Activated T-cell treated with anti-CD3 and anti-CD28 coated beads, Interleukin-2, amount 50 U/mL, for 24 hours (primary cell): ENCODE measurements at regions not wholly inside any gene's neighbourhood (a gene's known extent, or its start where the extent isn't known, plus 50 kb on each side); places are given as distances from the start of the nearest gene placed in this dataset.
"Not testable (repeated sequence)": the region's sequence is repeated elsewhere in the genome, so short reads cannot be mapped to it uniquely, and the experiment has no call there.

Experiments
- DNase-seq: peaks from one replicate; pipeline ENCODE4 v3.0.0-alpha.2; 2020
- H3K27ac Mint-ChIP-seq: 2 replicates; pipeline ENCODE4 v1.8.0; 2020; ENCODE audit warnings: mild to moderate bottlenecking, mixed read lengths
- H3K27me3 Mint-ChIP-seq: 2 replicates; pipeline ENCODE4 v1.8.0; 2020; ENCODE audit warnings: mixed read lengths
- H3K36me3 Mint-ChIP-seq: 2 replicates; pipeline ENCODE4 v1.8.0; 2020; ENCODE audit warnings: low read depth, mixed read lengths
- H3K4me1 Mint-ChIP-seq: 2 replicates; pipeline ENCODE4 v1.8.0; 2020; ENCODE audit warnings: low read depth, mixed read lengths
- H3K4me3 Mint-ChIP-seq: 2 replicates; pipeline ENCODE4 v1.8.0; 2020; ENCODE audit warnings: mild to moderate bottlenecking, moderate library complexity, mixed read lengths
- H3K9me3 Mint-ChIP-seq: 2 replicates; pipeline ENCODE4 v1.8.0; 2020; ENCODE audit warnings: mixed read lengths

GRCh38 chr3:29031175-29031574 lies 249.7 kb upstream of the RBMS3 start:
- H3K4me3 Mint-ChIP-seq, H3K9me3 Mint-ChIP-seq, H3K36me3 Mint-ChIP-seq, H3K27ac Mint-ChIP-seq, H3K27me3 Mint-ChIP-seq, DNase-seq, H3K4me1 Mint-ChIP-seq: not testable (repeated sequence)

GRCh38 chr3:29033511-29033910 lies 247.4 kb upstream of the RBMS3 start:
- DNase-seq: no peak

GRCh38 chr3:29050155-29050554 lies 230.7 kb upstream of the RBMS3 start:
- Mint-ChIP-seq H3K4me1 (no peaks in the 10 kb centered on the region), H3K9me3 (peaks cover 12% of the 10 kb centered on the region), H3K4me3 (no peak overlapping the region), H3K27me3 (peaks cover 4% of the 10 kb centered on the region), H3K27ac (no peak overlapping the region), H3K36me3 (no peaks in the 10 kb centered on the region)
- DNase-seq: no peak

More at GRCh38 chr3:29033511-29033910, 247.4 kb upstream of the RBMS3 start:
- no peaks in the 10 kb centered on the region for H3K4me1 Mint-ChIP-seq
- no peaks in the 10 kb centered on the region for H3K27me3 Mint-ChIP-seq
- H3K27ac Mint-ChIP-seq: no peak overlapping the region
- no peaks in the 10 kb centered on the region for H3K36me3 Mint-ChIP-seq
- H3K9me3 Mint-ChIP-seq: no peaks in the 10 kb centered on the region
- H3K4me3 Mint-ChIP-seq: no peak overlapping the region

DNA sequence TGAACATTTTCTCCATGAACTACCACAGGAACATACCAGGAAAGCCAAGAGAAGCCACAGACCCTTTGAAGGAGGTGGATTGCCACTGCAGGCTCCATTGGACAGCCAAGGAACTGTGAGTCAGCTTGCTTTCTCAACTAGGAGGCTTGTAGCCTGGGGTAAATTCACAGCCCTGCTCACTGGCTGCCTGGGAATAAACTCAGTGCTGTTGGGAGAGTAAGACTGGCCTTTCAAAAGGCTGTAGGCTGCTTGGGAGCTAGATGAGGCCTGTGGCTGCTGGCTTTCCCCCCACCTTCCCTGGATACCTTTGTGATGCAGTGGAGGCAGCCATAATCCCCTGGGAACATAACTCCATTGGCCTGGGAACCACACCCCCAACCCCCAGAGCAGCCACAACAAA lies 223.5 kb upstream of the RBMS3 start:
- H3K27me3 Mint-ChIP-seq: peaks cover 11% of the 10 kb centered on the region
- no peaks in the 10 kb centered on the region for H3K4me1 Mint-ChIP-seq
- no peak overlapping the region for H3K27ac Mint-ChIP-seq
- H3K4me3 Mint-ChIP-seq: no peak overlapping the region
- DNase-seq: no peak
- peaks cover 28% of the 10 kb centered on the region for H3K9me3 Mint-ChIP-seq
- H3K36me3 Mint-ChIP-seq: no peaks in the 10 kb centered on the region

DNA sequence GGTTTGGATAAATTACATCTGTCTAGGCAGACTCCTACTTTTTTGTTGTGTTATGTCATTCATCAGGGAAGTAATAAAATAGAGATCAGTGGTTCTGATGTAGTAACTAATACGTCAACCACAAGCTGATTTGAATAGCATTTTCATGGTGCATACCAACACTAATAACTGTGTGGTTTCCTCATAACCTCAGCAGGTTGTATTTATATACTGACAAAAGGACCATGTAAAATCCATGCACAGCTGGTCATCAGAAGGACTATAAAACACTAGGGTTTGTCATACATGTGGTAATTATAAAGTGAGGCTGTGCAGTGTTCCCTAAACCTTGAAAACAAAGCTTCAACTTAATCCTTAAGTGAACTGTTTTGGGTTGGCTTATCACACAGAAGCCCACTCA lies 216.8 kb upstream of the RBMS3 start:
- Mint-ChIP-seq H3K9me3 (peaks cover 10% of the 10 kb centered on the region), H3K4me3 (no peak overlapping the region), H3K4me1 (no peaks in the 10 kb centered on the region), H3K36me3 (no peaks in the 10 kb centered on the region), H3K27ac (no peak overlapping the region), H3K27me3 (no peaks in the 10 kb centered on the region)
- DNase-seq: no peak

GRCh38 chr3:29065211-29065785 lies 215.6 kb upstream of the RBMS3 start:
- H3K4me3 Mint-ChIP-seq: no peak overlapping the region
- no peak overlapping the region for H3K27ac Mint-ChIP-seq
- no peaks in the 10 kb centered on the region for H3K36me3 Mint-ChIP-seq
- DNase-seq: no peak
- peaks cover 10% of the 10 kb centered on the region for H3K9me3 Mint-ChIP-seq
- no peaks in the 10 kb centered on the region for H3K4me1 Mint-ChIP-seq
- no peaks in the 10 kb centered on the region for H3K27me3 Mint-ChIP-seq

DNA sequence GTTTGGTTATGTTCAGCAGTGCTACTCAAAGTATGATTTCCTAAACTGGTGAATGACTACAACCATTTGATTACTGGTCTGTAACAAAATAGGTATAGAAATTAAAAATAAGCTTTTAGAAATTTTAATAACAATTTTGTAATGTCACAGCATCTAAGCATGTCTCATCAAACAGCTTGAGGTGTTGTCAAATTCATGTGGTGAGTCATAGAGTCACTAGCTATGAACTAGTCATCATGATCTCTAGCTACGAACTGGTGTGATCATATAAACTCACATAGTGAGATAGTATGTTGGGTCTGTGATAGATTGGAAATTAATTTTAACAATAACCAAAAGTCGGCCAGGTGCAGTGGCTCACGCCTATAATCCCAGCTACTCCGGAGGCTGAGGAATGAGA lies 213.9 kb upstream of the RBMS3 start:
- H3K4me3 Mint-ChIP-seq: no peak overlapping the region
- H3K27ac Mint-ChIP-seq: no peak overlapping the region
- H3K36me3 Mint-ChIP-seq: no peaks in the 10 kb centered on the region
- no peak for DNase-seq
- peaks cover 6% of the 10 kb centered on the region for H3K9me3 Mint-ChIP-seq
- H3K27me3 Mint-ChIP-seq: no peaks in the 10 kb centered on the region
- no peaks in the 10 kb centered on the region for H3K4me1 Mint-ChIP-seq

GRCh38 chr3:29070959-29071634 lies 209.8 kb upstream of the RBMS3 start:
- peaks cover 6% of the 10 kb centered on the region for H3K9me3 Mint-ChIP-seq
- no peaks in the 10 kb centered on the region for H3K27me3 Mint-ChIP-seq
- no peak overlapping the region for H3K4me3 Mint-ChIP-seq
- DNase-seq: no peak
- H3K4me1 Mint-ChIP-seq: no peaks in the 10 kb centered on the region
- H3K36me3 Mint-ChIP-seq: no peaks in the 10 kb centered on the region
- H3K27ac Mint-ChIP-seq: no peak overlapping the region

- no peak for DNase-seq
- H3K27ac Mint-ChIP-seq: no peak overlapping the region
- H3K9me3 Mint-ChIP-seq: peaks cover 4% of the 10 kb centered on the region
- H3K4me1 Mint-ChIP-seq: no peaks in the 10 kb centered on the region
- no peak overlapping the region for H3K4me3 Mint-ChIP-seq
- no peaks in the 10 kb centered on the region for H3K27me3 Mint-ChIP-seq
- H3K36me3 Mint-ChIP-seq: no peaks in the 10 kb centered on the region
Measured at GRCh38 chr3:29072611-29073010, 208.3 kb upstream of the RBMS3 start.

GRCh38 chr3:29077356-29077755 lies 203.5 kb upstream of the RBMS3 start:
- DNase-seq: no peak
- H3K36me3 Mint-ChIP-seq: no peaks in the 10 kb centered on the region
- no peak overlapping the region for H3K4me3 Mint-ChIP-seq
- peaks cover 3% of the 10 kb centered on the region for H3K27me3 Mint-ChIP-seq
- H3K4me1 Mint-ChIP-seq: no peaks in the 10 kb centered on the region
- no peak overlapping the region for H3K27ac Mint-ChIP-seq
- peaks cover 7% of the 10 kb centered on the region for H3K9me3 Mint-ChIP-seq

- H3K27ac Mint-ChIP-seq: no peak overlapping the region
- no peaks in the 10 kb centered on the region for H3K36me3 Mint-ChIP-seq
- H3K9me3 Mint-ChIP-seq: peaks cover 7% of the 10 kb centered on the region
- no peak overlapping the region for H3K4me3 Mint-ChIP-seq
- no peak for DNase-seq
- peaks cover 3% of the 10 kb centered on the region for H3K27me3 Mint-ChIP-seq
- H3K4me1 Mint-ChIP-seq: no peaks in the 10 kb centered on the region
Measured at GRCh38 chr3:29079358-29079757, 201.5 kb upstream of the RBMS3 start.

GRCh38 chr3:29080967-29081366 lies 199.9 kb upstream of the RBMS3 start:
- Mint-ChIP-seq H3K27ac (no peak overlapping the region), H3K27me3 (peaks cover 3% of the 10 kb centered on the region), H3K9me3 (peaks cover 7% of the 10 kb centered on the region), H3K4me1 (no peaks in the 10 kb centered on the region), H3K4me3 (no peak overlapping the region), H3K36me3 (no peaks in the 10 kb centered on the region)
- no peak for DNase-seq

DNA sequence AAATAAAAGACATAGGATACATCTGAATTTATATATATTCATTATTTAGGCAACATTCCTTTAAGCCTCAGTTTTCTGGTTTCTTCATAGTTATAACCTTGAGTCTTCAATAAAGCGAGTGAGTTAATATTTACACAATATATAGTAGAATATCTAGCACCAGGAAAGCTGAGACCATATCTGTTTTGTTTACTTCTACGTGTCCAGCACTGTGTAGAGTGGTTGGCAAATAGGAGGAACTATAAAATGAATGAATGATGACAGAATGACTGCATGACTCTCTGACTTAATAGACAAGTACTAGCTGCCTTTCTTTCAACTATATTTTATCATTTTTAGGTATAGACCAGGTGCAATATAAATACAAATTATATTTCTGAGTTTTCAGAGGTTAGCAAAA lies 197.8 kb upstream of the RBMS3 start:
- Mint-ChIP-seq H3K27me3 (peaks cover 3% of the 10 kb centered on the region), H3K4me3 (no peak overlapping the region), H3K27ac (no peak overlapping the region), H3K9me3 (peaks cover 7% of the 10 kb centered on the region), H3K36me3 (no peaks in the 10 kb centered on the region), H3K4me1 (no peaks in the 10 kb centered on the region)
- no peak for DNase-seq

GRCh38 chr3:29083676-29084075 lies 197.2 kb upstream of the RBMS3 start:
- Mint-ChIP-seq H3K4me1 (no peaks in the 10 kb centered on the region), H3K9me3 (peaks cover 7% of the 10 kb centered on the region), H3K36me3 (no peaks in the 10 kb centered on the region), H3K4me3 (no peak overlapping the region), H3K27me3 (no peaks in the 10 kb centered on the region), H3K27ac (no peak overlapping the region)
- DNase-seq: no peak

DNA sequence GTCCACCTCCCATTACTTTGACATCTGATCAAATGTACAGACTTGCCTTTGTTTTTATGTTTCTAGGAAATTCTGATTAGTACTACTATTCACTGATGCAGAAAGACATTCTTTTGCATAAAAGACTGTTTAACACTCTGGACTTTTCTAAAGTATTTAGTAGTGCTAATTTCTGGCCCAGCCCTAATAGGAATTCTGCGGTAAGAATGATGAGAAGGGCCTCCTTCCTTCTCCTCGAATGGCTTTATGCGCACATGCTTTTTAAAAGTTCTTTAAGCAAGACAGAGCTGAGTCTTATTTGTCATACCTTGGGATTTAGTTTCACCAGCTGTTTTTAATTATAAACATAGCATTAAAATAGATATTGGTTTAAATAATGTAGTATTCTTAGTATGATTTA lies 192.3 kb upstream of the RBMS3 start:
- Mint-ChIP-seq H3K9me3 (peaks cover 4% of the 10 kb centered on the region), H3K4me3 (no peak overlapping the region), H3K27me3 (no peaks in the 10 kb centered on the region), H3K36me3 (no peaks in the 10 kb centered on the region), H3K4me1 (peaks cover 19% of the 10 kb centered on the region), H3K27ac (no peak overlapping the region)
- DNase-seq: no peak
